Activated T-helper 1 cell treated with anti-CD3 and anti-CD28 coated beads, Interleukin-12 subunit alpha, Interleukin-12 subunit beta, Interleukin-2, Interleukin-4 antibody, amounts not matched to agents 30 ng/mL and 10 ng/mL and 1 ng/mL, durations not matched to agents 14 hours and 24 hours and 36 hours (primary cell): ENCODE measurements at regions not wholly inside any gene's neighbourhood (a gene's known extent, or its start where the extent isn't known, plus 50 kb on each side); places are given as distances from the start of the nearest gene placed in this dataset.

ENCODE experiments used
- DNase-seq: peaks from one replicate; pipeline ENCODE4 v3.0.0; 2021; ENCODE audit warnings: low spot score
- H3K27ac Mint-ChIP-seq: one replicate; pipeline ENCODE4 v1.8.0; 2021; ENCODE audit warnings: mild to moderate bottlenecking, mixed read lengths
- H3K27me3 Mint-ChIP-seq: one replicate; pipeline ENCODE4 v1.8.0; 2022; ENCODE audit warnings: mild to moderate bottlenecking, moderate library complexity, mixed read lengths; ENCODE audit not compliant: insufficient read depth
- H3K36me3 Mint-ChIP-seq: one replicate; pipeline ENCODE4 v1.8.0; 2021; ENCODE audit warnings: low read depth, mixed read lengths
- H3K4me1 Mint-ChIP-seq: one replicate; pipeline ENCODE4 v1.8.0; 2021; ENCODE audit warnings: low read depth, mixed read lengths
- H3K4me3 Mint-ChIP-seq: one replicate; pipeline ENCODE4 v1.8.0; 2021; ENCODE audit warnings: mild to moderate bottlenecking, moderate library complexity, mixed read lengths
- H3K9me3 Mint-ChIP-seq: one replicate; pipeline ENCODE4 v1.8.0; 2021; ENCODE audit warnings: mixed read lengths
- intact Hi-C: fragments of 100-400 bp; cut with micrococcal nuclease; formaldehyde crosslinking; loops from one replicate; pipeline ENCODE4 v1.15.1; 2024

DNA sequence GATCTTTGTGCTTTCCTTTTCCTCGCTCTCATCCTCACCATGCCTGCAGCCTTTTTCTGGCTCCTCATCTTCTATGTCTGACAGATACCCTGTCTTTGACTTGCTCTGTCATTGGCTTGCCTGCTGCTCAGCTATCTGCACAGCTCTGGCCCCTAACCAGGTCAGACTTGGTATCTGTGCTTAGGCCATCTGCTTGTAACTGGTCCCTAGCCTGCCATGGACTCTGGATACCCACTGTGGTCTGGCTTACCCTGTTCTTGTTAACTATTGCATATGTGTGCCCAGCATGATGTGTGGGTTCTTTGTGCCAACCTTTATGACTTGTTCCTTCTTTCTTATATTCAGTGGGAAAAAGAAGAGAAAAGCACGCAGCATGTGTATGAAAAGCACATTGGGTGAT is 109.7 kb upstream of the ROPN1 start:
- DNase-seq: no peak
- Mint-ChIP-seq H3K27me3 (peaks cover 4% of the 10 kb centered on the region), H3K4me3 (no peak overlapping the region), H3K27ac (no peak overlapping the region), H3K4me1 (no peaks in the 10 kb centered on the region), H3K9me3 (no peaks in the 10 kb centered on the region), H3K36me3 (no peaks in the 10 kb centered on the region)
- intact Hi-C loops: no loop called here

GRCh38 chr3:124107104-124107890 is 115.4 kb upstream of the ROPN1 start:
- no peak for DNase-seq
- Mint-ChIP-seq H3K4me1 (no peaks in the 10 kb centered on the region), H3K27me3 (no peaks in the 10 kb centered on the region), H3K36me3 (no peaks in the 10 kb centered on the region), H3K4me3 (no peak overlapping the region), H3K27ac (no peak overlapping the region), H3K9me3 (no peaks in the 10 kb centered on the region)
- intact Hi-C loops: no loop called here

GRCh38 chr3:124108446-124108845 is 116.5 kb upstream of the ROPN1 start:
- H3K27ac Mint-ChIP-seq: no peak overlapping the region
- H3K9me3 Mint-ChIP-seq: no peaks in the 10 kb centered on the region
- no peaks in the 10 kb centered on the region for H3K27me3 Mint-ChIP-seq
- H3K4me1 Mint-ChIP-seq: no peaks in the 10 kb centered on the region
- intact Hi-C loops: no loop called here
- no peak for DNase-seq
- H3K4me3 Mint-ChIP-seq: no peak overlapping the region
- H3K36me3 Mint-ChIP-seq: no peaks in the 10 kb centered on the region

DNA sequence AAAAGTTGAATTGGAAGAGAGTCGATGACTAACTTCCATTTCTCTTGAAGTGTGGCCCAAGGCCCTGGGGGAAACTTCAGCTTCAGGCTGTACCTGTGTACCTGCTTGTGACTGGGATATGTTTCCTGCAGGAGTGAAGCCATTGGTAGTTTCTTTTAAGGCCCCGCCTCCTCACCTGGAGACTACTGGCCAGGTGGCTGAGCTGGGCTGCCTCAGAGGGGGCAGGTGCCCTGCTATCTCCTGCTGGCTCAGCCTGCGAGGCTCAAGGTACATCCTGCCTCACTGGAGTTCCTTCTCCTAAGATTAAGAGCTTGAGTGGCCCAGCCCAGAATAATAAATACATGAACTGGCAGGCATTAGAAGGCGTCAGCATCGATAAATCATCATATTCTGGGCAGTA is 121.6 kb upstream of the ROPN1 start:
- intact Hi-C loops: no loop called here
- DNase-seq: no peak
- Mint-ChIP-seq H3K4me1 (no peaks in the 10 kb centered on the region), H3K36me3 (no peaks in the 10 kb centered on the region), H3K9me3 (no peaks in the 10 kb centered on the region), H3K27ac (no peak overlapping the region), H3K4me3 (no peak overlapping the region), H3K27me3 (no peaks in the 10 kb centered on the region)

GRCh38 chr3:124115279-124115678 is 123.4 kb upstream of the ROPN1 start:
- Mint-ChIP-seq H3K4me1 (no peaks in the 10 kb centered on the region), H3K9me3 (no peaks in the 10 kb centered on the region), H3K27ac (no peak overlapping the region), H3K36me3 (no peaks in the 10 kb centered on the region), H3K4me3 (no peak overlapping the region), H3K27me3 (no peaks in the 10 kb centered on the region)
- intact Hi-C loops: no loop called here
- no peak for DNase-seq

DNA sequence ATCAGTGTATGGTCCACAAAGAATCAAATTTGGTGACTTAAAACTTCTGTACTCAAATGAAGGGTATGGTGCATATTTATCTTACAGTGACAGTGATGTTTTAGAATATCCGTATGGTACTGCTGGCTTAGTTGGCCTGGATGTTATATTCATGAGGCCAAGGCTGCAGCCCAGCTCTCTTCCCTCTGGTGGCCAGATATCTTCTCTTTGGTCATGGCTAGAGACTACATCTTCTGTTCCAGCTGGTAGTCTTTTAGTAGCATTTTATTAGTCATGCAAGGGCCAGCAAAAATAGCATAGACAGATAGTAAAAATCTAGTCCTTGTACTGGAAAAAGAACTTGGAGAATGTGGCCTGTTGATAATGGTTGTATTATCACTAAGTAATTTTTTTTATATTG is 124.0 kb upstream of the ROPN1 start:
- no peaks in the 10 kb centered on the region for H3K4me1 Mint-ChIP-seq
- no peak overlapping the region for H3K27ac Mint-ChIP-seq
- no peaks in the 10 kb centered on the region for H3K9me3 Mint-ChIP-seq
- H3K4me3 Mint-ChIP-seq: no peak overlapping the region
- no peaks in the 10 kb centered on the region for H3K36me3 Mint-ChIP-seq
- intact Hi-C loops: no loop called here
- DNase-seq: no peak
- H3K27me3 Mint-ChIP-seq: no peaks in the 10 kb centered on the region

- Mint-ChIP-seq H3K4me1 (no peaks in the 10 kb centered on the region), H3K27ac (no peak overlapping the region), H3K27me3 (no peaks in the 10 kb centered on the region), H3K36me3 (no peaks in the 10 kb centered on the region), H3K4me3 (no peak overlapping the region), H3K9me3 (no peaks in the 10 kb centered on the region)
- intact Hi-C loops: no loop called here
- DNase-seq: no peak
Measured at GRCh38 chr3:124116906-124117305, 125.0 kb upstream of the ROPN1 start.

DNA sequence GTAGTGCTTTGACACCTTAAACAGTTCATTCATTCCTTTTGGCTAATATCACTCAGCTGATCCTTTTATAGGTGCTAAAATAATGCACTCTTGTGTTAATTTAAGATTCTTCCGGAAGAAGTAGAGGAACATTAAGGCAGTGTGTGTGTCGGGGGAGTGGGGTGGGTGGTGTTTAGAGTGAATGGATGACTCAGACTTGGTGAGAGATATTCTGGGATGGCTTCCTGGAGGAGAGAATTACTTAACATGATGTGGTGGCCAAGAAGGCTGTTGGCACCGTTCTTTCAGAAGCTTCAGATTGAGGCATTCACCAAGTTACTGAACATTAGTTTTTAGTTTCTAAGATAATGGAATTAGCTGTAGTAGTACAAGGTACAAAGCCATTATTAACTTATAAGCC is 125.6 kb upstream of the ROPN1 start:
- no peaks in the 10 kb centered on the region for H3K9me3 Mint-ChIP-seq
- no peak overlapping the region for H3K4me3 Mint-ChIP-seq
- no peak overlapping the region for H3K27ac Mint-ChIP-seq
- no peaks in the 10 kb centered on the region for H3K27me3 Mint-ChIP-seq
- no peak for DNase-seq
- H3K36me3 Mint-ChIP-seq: no peaks in the 10 kb centered on the region
- intact Hi-C loops: no loop called here
- no peaks in the 10 kb centered on the region for H3K4me1 Mint-ChIP-seq

GRCh38 chr3:124118397-124118796 is 126.5 kb upstream of the ROPN1 start:
- no peaks in the 10 kb centered on the region for H3K9me3 Mint-ChIP-seq
- H3K36me3 Mint-ChIP-seq: no peaks in the 10 kb centered on the region
- no peak overlapping the region for H3K27ac Mint-ChIP-seq
- no peak for DNase-seq
- no peaks in the 10 kb centered on the region for H3K27me3 Mint-ChIP-seq
- intact Hi-C loops: no loop called here
- no peak overlapping the region for H3K4me3 Mint-ChIP-seq
- H3K4me1 Mint-ChIP-seq: no peaks in the 10 kb centered on the region

DNA sequence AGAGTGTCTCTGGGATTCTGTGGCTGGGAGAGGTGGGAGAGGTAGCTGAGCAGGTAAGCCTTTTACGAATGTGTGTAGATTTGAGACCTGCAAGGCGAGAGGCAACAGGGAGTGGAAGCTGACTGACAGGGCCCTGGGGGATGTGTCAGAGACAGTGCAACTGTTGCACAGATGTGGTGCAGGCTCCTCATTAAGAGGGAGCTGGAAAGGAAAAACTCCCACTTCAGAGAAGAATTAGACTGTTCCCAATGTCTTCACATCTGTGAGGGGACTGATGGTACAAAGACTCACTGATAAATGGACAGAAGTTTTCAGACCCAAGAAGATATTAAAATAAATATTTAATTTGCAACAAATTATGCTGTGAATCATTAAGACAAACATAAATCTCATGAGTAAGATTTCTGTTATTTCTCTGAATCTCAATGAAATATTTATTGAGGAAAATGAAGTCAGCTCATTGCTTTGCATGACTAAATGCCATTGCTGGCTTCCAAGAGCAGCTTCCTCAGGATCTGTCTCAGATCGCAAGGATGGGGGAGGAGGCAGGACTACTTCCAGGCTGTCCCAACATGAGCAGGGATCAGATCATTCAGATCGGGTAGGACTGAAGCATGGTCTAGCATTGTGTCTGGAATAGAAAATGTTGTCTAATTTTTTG is 127.3 kb upstream of the ROPN1 start:
- intact Hi-C loops: no loop called here
- no peaks in the 10 kb centered on the region for H3K9me3 Mint-ChIP-seq
- H3K27ac Mint-ChIP-seq: no peak overlapping the region
- H3K4me1 Mint-ChIP-seq: no peaks in the 10 kb centered on the region
- H3K27me3 Mint-ChIP-seq: no peaks in the 10 kb centered on the region
- no peak for DNase-seq
- H3K36me3 Mint-ChIP-seq: no peaks in the 10 kb centered on the region
- no peak overlapping the region for H3K4me3 Mint-ChIP-seq

- no peaks in the 10 kb centered on the region for H3K4me1 Mint-ChIP-seq
Measured at GRCh38 chr3:124121379-124122312, 129.7 kb upstream of the ROPN1 start.

DNA sequence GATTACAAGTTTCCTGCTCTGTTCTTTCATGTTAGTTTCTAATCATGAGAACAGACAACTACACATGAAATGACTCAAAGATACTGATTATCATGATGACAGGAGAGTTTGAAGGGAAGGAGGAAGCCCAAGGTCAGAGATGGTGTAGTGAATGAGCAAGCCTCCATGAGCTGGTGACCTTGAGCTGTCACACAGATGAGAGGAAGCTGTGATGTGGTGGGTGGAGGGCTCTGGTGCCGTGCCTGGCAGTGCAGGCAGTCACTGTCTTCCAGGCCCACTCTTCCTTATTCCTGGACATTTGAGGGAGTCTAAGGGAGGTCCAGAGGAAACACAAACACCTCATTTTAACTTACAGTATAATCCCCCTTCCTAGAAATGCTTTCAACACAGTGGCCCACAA is 133.4 kb upstream of the ROPN1 start:
- peaks cover 3% of the 10 kb centered on the region for H3K27me3 Mint-ChIP-seq
- intact Hi-C loops: no loop called here
- H3K36me3 Mint-ChIP-seq: no peaks in the 10 kb centered on the region
- no peak for DNase-seq
- H3K9me3 Mint-ChIP-seq: no peaks in the 10 kb centered on the region
- no peak overlapping the region for H3K4me3 Mint-ChIP-seq
- no peak overlapping the region for H3K27ac Mint-ChIP-seq
- H3K4me1 Mint-ChIP-seq: no peaks in the 10 kb centered on the region

More at GRCh38 chr3:124121379-124122312, 129.7 kb upstream of the ROPN1 start:
- Mint-ChIP-seq H3K27me3 (no peaks in the 10 kb centered on the region), H3K9me3 (no peaks in the 10 kb centered on the region), H3K27ac (no peak overlapping the region), H3K36me3 (no peaks in the 10 kb centered on the region), H3K4me3 (no peak overlapping the region)
- intact Hi-C loops: no loop called here
- DNase-seq: no peak
